A673 (cell line): ENCODE measurements at regions not wholly inside any gene's neighbourhood (a gene's known extent, or its start where the extent isn't known, plus 50 kb on each side); places are given as distances from the start of the nearest gene placed in this dataset.

ENCODE experiments used
- CTCF ChIP-seq: fragments of 300-800, 200-600 bp; sonication (generic); conservative IDR thresholded peaks from 2 replicates; pipeline ENCODE4 v1.5.1; 2017; ENCODE audit warnings: low read depth, mild to moderate bottlenecking, antibody characterized with exemption, low read length, moderate library complexity, mixed read lengths
- EZH2 ChIP-seq: fragments of 200-600 bp; sonication (generic); IDR thresholded peaks from 2 replicates; pipeline ENCODE4 v1.6.1; 2017; ENCODE audit warnings: borderline replicate concordance, low read depth, mild to moderate bottlenecking, mixed read lengths, antibody characterized with exemption, low read length; ENCODE audit not compliant: poor library complexity, severe bottlenecking

- TF ChIP-seq CTCF (no peak), EZH2 (no peak)
Observed at GRCh38 chr5:4018007-4018406, 422.4 kb downstream of the IRX1 start.
